SJSA1 (cell line): ENCODE measurements at regions not wholly inside any gene's neighbourhood (a gene's known extent, or its start where the extent isn't known, plus 50 kb on each side); places are given as distances from the start of the nearest gene placed in this dataset.
"Not testable (repeated sequence)": the region's sequence is repeated elsewhere in the genome, so short reads cannot be mapped to it uniquely, and the experiment has no call there.

Source experiments
- DNase-seq, 2 experiments: peaks; one replicate each; pipeline ENCODE4 v3.0.0-alpha.2; 2015 to 2020; ENCODE audit warnings: low spot score in 2 of 2, low read depth in 1 of 2
- H3K27ac ChIP-seq: fragments of 250-450 bp; sonication (Bioruptor Pico); 2 replicates; pipeline ENCODE4 v1.5.1; 2020; ENCODE audit warnings: mild to moderate bottlenecking, moderate library complexity
- H3K27me3 ChIP-seq: fragments of 250-450 bp; sonication (Bioruptor Pico); replicated peaks from 2 replicates; pipeline ENCODE4 v1.5.1; 2020; ENCODE audit warnings: mild to moderate bottlenecking, moderate library complexity
- H3K36me3 ChIP-seq: fragments of 250-450 bp; sonication (Bioruptor Pico); 2 replicates; pipeline ENCODE4 v1.5.1; 2020; ENCODE audit warnings: mild to moderate bottlenecking
- H3K4me1 ChIP-seq: fragments of 250-450 bp; sonication (Bioruptor Pico); replicated peaks from 2 replicates; pipeline ENCODE4 v1.6.1; 2021; ENCODE audit warnings: mild to moderate bottlenecking
- H3K4me3 ChIP-seq: fragments of 250-450 bp; sonication (Bioruptor Pico); 2 replicates; pipeline ENCODE4 v1.5.1; 2020; ENCODE audit warnings: mild to moderate bottlenecking
- H3K9me3 ChIP-seq: fragments of 250-450 bp; sonication (Bioruptor Pico); replicated peaks from 2 replicates; pipeline ENCODE4 v1.5.1; 2020; ENCODE audit warnings: mild to moderate bottlenecking

DNA sequence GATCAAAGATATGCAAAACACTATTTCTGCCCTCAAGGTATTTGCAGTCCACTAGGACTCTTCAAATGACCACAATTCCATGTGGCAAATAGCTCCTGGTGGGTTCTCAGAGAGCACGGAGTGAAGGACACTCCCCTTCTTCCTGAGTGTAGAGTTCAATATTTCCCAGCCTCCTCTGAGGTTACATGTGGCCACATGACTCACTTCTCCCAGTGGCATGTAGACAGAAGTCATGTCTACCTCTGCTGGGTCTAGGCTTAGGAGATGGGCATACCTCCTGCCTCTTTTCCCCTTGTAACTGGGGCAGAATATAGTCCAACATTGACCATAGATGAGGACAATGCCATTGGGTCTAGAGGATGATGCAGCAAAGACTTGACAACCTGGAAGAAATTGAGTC, 191.4 kb downstream of the MIS18A start:
- Histone ChIP-seq H3K4me1 (no peaks in the 10 kb centered on the region), H3K9me3 (no peaks in the 10 kb centered on the region), H3K27me3 (no peaks in the 10 kb centered on the region), H3K27ac (no peak overlapping the region), H3K36me3 (no peaks in the 10 kb centered on the region), H3K4me3 (no peak overlapping the region)
- no peak for DNase-seq

DNA sequence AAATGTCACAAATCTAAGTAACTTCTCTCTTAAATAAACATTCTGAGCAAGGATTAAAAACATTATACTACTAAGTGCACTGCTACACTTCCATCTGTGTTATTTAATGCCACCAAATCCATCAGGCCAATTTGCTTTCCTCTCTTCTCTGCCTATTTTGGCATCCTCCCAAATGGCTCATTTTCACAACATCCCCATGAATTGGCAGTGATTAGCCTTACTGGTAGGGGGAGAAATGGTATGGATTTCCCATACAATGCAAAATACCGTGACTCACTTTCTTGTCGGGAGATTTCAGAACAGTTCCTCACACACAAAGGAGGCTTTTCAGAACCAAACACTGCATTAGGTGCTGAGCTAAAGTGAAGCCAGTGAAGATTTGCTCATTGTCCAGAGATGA, 195.7 kb downstream of the MIS18A start:
- Histone ChIP-seq H3K9me3 (no peaks in the 10 kb centered on the region), H3K4me3 (no peak overlapping the region), H3K27me3 (no peaks in the 10 kb centered on the region), H3K4me1 (no peaks in the 10 kb centered on the region), H3K27ac (no peak overlapping the region), H3K36me3 (no peaks in the 10 kb centered on the region)
- no peak for DNase-seq

DNA sequence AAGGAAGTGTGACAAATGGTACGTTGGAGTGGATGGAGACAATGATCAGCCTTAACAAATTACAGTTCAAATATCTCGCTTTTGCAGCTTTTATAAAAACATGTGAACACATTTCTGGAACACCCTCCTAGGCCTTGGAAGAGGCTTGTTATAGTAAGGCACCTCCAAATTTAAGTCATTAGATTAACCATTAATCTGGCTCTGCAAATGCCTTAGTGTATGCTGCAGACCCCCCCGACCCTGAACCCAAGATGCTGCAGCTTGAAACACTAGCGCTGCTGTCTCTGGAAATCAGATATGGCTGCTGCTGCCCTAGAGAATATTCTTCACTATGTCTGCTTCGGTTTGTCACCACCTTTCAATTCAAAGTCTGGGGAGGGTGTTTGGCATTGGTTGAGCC, 196.4 kb downstream of the MIS18A start:
- Histone ChIP-seq H3K27ac (no peak overlapping the region), H3K4me3 (no peak overlapping the region), H3K9me3 (no peaks in the 10 kb centered on the region), H3K27me3 (no peaks in the 10 kb centered on the region), H3K36me3 (no peaks in the 10 kb centered on the region), H3K4me1 (no peaks in the 10 kb centered on the region)
- no peak for DNase-seq

DNA sequence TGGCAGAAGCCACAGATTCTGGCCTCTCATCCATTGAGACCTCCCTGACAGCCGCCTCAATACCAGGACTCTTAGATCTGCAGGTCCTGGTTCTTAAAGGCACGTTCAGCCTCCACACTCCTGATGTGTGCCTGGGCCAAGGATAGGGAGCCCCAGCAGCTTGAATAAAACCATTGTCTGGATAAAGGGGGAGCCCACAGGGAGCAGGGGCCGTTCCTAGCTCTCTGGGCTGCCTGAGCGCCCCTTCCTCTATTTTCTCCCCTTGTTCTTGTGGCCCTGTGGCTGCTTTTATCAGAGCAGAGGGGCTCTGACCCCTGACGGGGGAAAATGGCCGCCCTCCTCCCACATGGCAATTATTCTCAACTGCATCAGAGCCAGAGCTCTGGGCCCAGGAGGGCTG, 200.8 kb downstream of the HUNK start:
- DNase-seq: no peak
- H3K4me3 ChIP-seq: no peak overlapping the region
- H3K9me3 ChIP-seq: no peaks in the 10 kb centered on the region
- H3K27me3 ChIP-seq: no peaks in the 10 kb centered on the region
- H3K4me1 ChIP-seq: no peaks in the 10 kb centered on the region
- no peaks in the 10 kb centered on the region for H3K36me3 ChIP-seq
- no peak overlapping the region for H3K27ac ChIP-seq

DNA sequence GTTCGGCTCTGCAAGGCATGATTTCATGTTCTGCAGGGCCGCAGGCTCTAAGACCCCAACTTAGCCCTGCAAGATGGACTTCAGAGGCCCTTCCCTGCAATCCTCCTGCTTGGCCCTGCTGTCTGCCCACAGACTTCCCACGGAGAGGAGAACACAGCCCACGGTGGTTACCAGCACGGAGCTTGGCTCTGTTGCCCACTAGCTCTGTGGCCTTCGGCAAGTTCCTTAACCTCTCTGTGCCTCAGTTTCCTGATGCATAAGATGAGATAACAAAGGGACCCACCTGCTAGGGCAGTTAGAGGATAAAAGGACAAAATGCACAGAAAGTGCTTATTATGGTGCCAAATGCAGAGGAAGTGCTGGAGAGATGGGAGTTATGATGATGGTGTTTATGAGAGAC, 200.4 kb downstream of the HUNK start:
- no peak for DNase-seq
- no peaks in the 10 kb centered on the region for H3K9me3 ChIP-seq
- no peaks in the 10 kb centered on the region for H3K36me3 ChIP-seq
- H3K4me1 ChIP-seq: no peaks in the 10 kb centered on the region
- H3K27ac ChIP-seq: no peak overlapping the region
- H3K27me3 ChIP-seq: no peaks in the 10 kb centered on the region
- no peak overlapping the region for H3K4me3 ChIP-seq

DNA sequence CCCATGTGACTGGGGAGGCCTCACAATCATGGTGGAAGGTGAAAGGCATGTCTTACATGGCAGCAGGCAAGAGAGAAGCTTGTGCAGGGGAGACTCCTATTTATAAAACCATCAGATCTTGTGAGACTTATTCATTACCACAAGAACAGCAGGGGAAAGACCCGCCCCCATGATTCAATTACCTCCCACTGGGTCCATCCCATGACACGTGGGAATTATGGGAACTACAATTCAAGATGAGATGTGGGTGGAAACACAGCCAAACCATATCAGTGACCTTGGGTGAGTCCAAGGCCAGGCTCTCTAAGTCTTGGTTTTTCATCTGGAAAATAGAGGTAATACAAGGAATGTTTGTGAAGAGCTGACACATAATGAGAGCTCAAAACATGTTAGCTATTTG, 198.8 kb downstream of the HUNK start:
- not testable (repeated sequence) for H3K27ac ChIP-seq, H3K36me3 ChIP-seq, H3K4me1 ChIP-seq, H3K9me3 ChIP-seq, DNase-seq, H3K4me3 ChIP-seq, H3K27me3 ChIP-seq

DNA sequence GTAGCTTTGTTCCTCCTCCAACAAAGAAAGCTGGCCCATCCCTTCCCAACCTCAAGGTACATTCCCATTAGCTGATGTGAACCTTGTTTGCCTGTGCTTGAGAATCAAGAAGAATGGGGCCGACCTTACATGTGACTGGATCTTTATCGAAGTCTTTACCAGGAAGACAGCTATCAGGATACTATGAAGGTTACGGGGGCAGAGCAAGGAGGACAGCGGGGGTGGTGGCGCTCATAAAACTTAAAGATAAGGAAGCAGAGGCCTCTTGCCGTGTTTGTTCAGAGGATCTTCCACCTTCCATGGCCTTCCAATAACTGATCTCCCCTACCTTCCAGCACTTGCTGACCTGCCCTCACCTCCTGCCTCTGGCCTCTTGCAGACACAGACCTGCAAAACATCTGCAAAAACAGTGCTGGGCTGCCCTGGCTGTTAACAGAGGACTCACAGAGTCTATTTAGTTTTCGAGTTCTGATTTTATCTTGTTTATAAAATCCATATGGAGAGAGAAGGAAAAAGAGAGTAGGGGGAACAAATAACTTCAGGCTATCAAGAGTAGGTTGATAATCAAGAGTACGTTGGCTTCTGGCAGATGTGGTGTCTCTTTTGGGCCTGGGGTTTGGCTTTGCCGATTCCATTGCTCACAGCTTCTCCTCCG, 198.0 kb downstream of the HUNK start:
- Histone ChIP-seq H3K9me3 (no peaks in the 10 kb centered on the region), H3K27me3 (no peaks in the 10 kb centered on the region), H3K36me3 (no peaks in the 10 kb centered on the region), H3K27ac (no peak overlapping the region), H3K4me1 (no peaks in the 10 kb centered on the region), H3K4me3 (no peak overlapping the region)
- no peak for DNase-seq

DNA sequence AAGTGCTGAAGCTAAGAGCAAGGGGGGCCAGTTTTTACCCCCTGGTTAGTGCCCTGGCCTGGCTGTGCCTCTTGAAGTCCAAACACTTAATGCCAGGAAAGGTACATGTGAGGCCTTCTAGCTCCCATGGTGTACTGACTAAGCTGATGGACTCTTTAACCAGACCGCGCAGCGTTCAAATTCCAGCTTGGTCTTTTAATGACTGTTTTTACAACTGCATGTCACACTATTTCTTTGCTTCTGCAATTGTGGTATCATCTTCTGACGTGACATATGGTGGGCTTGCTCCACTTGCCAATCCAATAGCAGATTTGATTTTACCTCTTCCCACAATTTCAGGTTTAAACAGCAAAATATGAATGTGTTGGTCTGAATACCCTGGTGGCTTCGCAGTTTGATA, 197.3 kb downstream of the HUNK start:
- DNase-seq: no peak
- no peaks in the 10 kb centered on the region for H3K4me1 ChIP-seq
- no peaks in the 10 kb centered on the region for H3K27me3 ChIP-seq
- no peak overlapping the region for H3K4me3 ChIP-seq
- no peak overlapping the region for H3K27ac ChIP-seq
- H3K36me3 ChIP-seq: no peaks in the 10 kb centered on the region
- H3K9me3 ChIP-seq: no peaks in the 10 kb centered on the region

DNA sequence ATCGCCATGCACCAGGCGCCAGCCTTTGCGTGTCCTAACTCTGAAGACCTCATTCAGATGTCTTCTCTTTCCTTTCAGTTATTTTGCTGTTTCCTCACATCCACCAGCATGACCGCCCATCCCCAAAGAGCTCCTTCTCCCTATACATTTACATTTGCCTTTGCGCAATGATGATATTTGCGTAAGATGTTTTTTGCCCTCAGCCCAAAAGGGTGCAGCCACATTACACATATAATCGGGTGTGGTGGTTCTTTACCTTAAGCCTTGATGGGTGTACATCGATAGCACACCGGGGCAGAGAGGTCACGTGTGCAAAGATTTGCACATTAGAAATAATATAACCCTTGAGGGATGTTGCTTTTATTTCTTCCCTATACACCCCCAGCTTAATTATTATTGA, 192.8 kb downstream of the HUNK start:
- H3K4me3 ChIP-seq: no peak overlapping the region
- H3K27ac ChIP-seq: no peak overlapping the region
- H3K4me1 ChIP-seq: no peaks in the 10 kb centered on the region
- no peaks in the 10 kb centered on the region for H3K27me3 ChIP-seq
- no peaks in the 10 kb centered on the region for H3K9me3 ChIP-seq
- no peak for DNase-seq
- H3K36me3 ChIP-seq: no peaks in the 10 kb centered on the region

DNA sequence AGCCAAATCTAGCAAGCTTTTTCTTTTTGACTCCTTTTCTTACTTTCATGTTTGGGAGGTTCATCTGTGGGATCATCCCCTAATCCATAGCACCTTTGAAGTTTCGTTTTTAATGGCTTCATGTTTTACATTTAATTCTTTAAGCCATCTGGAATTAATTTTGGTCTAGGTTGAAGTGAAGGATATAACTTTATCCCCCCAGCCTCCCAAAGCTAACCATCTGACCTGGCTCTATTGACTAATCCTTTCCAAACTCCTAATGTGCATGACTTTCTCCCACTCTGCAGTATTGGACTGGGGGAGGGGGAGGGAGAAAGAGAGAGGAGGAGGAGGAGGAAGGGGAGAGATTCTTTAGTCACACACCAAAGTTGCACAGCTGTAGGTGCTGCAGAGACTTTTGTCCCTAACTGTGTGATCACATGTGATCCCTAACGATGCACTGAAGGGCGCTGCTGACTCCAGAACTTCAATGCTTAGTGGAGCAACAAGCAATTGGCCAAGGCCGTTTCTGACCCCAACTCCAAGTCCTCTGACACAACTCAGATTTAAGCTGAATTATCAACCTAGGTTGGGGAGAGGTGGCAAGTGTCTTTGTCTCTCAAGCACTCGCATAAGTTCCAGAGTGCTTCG, 191.6 kb downstream of the HUNK start:
- Histone ChIP-seq H3K27me3 (no peaks in the 10 kb centered on the region), H3K36me3 (no peaks in the 10 kb centered on the region), H3K9me3 (no peaks in the 10 kb centered on the region), H3K27ac (no peak overlapping the region), H3K4me1 (no peaks in the 10 kb centered on the region), H3K4me3 (no peak overlapping the region)
- no peak for DNase-seq

DNA sequence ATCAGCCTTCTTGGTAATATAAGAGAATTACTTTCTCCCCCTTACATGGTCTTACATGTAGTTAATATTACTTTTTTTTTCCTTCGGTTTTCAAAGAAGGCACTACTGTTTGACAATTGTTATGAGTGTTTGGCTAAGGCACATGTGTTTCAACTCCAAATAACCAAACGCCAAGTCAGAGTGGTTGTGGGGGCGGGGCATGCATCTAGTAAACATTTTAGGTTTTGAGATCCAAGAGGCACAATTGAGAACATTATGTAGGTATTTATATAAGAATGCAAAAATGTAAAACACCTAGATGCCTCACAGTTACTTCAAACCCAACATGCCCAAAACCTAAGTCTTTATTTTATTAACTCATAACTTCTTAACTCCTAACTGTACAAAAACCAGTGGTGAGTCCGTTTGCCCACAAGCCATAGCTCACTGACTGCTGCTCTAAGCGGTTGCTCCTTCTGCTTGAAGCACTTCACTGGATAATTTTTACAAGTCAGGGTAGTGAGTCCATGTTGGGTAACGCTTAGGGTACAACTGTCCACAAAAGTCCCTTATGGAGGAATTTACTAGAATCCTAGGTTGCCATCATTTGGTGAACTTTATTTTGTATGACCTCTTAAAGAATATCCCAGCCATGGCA, 189.9 kb downstream of the HUNK start:
- no peaks in the 10 kb centered on the region for H3K36me3 ChIP-seq
- H3K27me3 ChIP-seq: no peaks in the 10 kb centered on the region
- H3K4me3 ChIP-seq: no peak overlapping the region
- no peaks in the 10 kb centered on the region for H3K9me3 ChIP-seq
- DNase-seq: no peak
- no peaks in the 10 kb centered on the region for H3K4me1 ChIP-seq
- H3K27ac ChIP-seq: no peak overlapping the region

DNA sequence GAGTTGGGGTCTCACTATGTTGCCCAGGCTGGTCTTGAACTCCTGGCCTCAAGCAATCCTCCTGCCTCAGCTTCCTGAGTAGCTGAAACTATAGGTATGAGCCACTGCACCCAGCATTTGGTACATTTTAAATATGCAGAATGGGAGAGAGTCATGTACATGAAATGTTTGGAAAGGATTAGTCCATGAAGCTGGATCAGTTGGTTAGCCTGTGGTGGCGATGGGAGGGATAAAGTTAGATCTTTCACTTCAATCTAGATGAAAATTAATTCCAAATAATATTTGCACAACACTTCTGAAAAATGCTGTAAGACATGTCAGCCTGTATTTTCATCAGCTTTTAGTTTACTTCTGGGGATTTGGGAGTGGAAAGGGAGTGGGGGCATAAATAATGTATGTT, 188.9 kb downstream of the HUNK start:
- Histone ChIP-seq H3K27ac (no peak overlapping the region), H3K27me3 (no peaks in the 10 kb centered on the region), H3K4me3 (no peak overlapping the region), H3K9me3 (no peaks in the 10 kb centered on the region), H3K36me3 (no peaks in the 10 kb centered on the region), H3K4me1 (no peaks in the 10 kb centered on the region)
- DNase-seq: no peak

DNA sequence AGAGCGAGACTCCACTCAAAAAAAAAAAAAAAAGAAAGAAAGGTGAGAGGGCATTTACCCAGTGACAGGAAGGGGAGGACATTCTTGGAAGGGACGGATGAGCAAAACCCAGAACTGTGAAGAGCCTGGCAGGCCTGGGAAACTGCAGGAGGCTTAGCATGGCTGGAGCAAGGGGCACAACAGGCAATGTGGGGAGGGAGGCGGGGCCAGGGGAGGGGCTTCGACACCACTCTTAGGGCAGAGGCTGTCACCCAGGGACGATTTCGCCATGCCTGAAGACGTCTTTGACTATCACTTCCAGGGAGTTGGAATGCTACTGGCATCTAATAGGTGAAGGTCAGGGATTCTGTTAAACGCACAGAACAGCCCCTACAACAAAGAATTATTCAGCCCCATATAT, 184.0 kb downstream of the HUNK start:
- no peak for DNase-seq
- Histone ChIP-seq H3K27ac (no peak overlapping the region), H3K27me3 (no peaks in the 10 kb centered on the region), H3K36me3 (no peaks in the 10 kb centered on the region), H3K9me3 (no peaks in the 10 kb centered on the region), H3K4me1 (no peaks in the 10 kb centered on the region), H3K4me3 (no peak overlapping the region)

DNA sequence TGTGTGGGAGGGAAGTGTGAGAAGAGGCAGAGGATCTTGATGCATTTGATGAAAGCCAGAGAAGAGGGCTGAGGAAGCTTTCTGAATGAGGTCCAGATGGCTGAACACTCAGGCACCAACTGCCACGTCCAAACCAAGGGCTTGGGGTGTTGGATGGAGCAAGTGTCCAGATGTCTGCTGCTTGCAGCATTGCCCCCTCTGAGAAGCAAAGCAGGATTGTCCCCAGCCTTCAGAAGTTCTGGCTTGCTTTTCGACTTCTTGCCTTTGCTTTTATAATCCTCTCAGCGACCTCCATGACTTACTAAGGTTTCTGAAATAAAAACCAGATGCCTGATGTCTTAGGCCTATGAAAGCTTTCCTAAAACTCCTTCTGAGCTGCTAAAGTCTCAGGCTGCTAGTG, 182.5 kb downstream of the HUNK start:
- H3K36me3 ChIP-seq: no peaks in the 10 kb centered on the region
- H3K4me1 ChIP-seq: no peaks in the 10 kb centered on the region
- no peaks in the 10 kb centered on the region for H3K27me3 ChIP-seq
- DNase-seq: no peak
- no peak overlapping the region for H3K27ac ChIP-seq
- no peaks in the 10 kb centered on the region for H3K9me3 ChIP-seq
- no peak overlapping the region for H3K4me3 ChIP-seq
